ENCODE measurements at regions not wholly inside any gene's neighbourhood (a gene's known extent, or its start where the extent isn't known, plus 50 kb on each side); places are given as distances from the start of the nearest gene placed in this dataset.

GRCh38 chr2:82893190-82893589 is 1565.9 kb downstream of the SUCLG1 start:
- SMC1A ChIA-PET (ENCODE audit: uncharacterized antibody, unreplicated experiment): no interaction called here
- Histone ChIP-seq H2AFZ (ENCODE audit: control insufficient read depth, low read depth, low read length) (no peak overlapping the region), H3K36me3 (ENCODE audit: control insufficient read depth in 2 of 2, insufficient read depth in 2 of 2, low read length in 1 of 2) (no peaks in the 10 kb centered on the region), H3K4me2 (ENCODE audit: control insufficient read depth, insufficient read depth) (no peak overlapping the region), H3K4me1 (ENCODE audit: control insufficient read depth, insufficient read depth, low read length) (no peaks in the 10 kb centered on the region), H3K27ac (ENCODE audit: control insufficient read depth, insufficient read depth) (no peak overlapping the region), H4K20me1 (ENCODE audit: control insufficient read depth, insufficient read depth) (no peaks in the 10 kb centered on the region), H3K9ac (ENCODE audit: control insufficient read depth, insufficient read depth, low read length) (no peak overlapping the region), H3K27me3 (replicated peaks in 1 of 2; ENCODE audit: control insufficient read depth in 2 of 2, insufficient read depth in 2 of 2, low read length in 1 of 2) (no peaks in the 10 kb centered on the region), H3K4me3 (no peak overlapping the region), H3K79me2 (ENCODE audit: control insufficient read depth, insufficient read depth, low read length) (no peaks in the 10 kb centered on the region), H3K9me3 (replicated peaks; ENCODE audit: control insufficient read depth, insufficient read depth, low read length) (no peaks in the 10 kb centered on the region)
- RAD21 ChIA-PET (ENCODE audit: unreplicated experiment): no interaction called here
- DNase-seq (ENCODE audit: low read depth, low spot score): no peak
- TF ChIP-seq NFXL1 (IDR thresholded peaks at IDR 0.05; ENCODE audit: borderline replicate concordance) (no peak), NBN (IDR thresholded peaks at IDR 0.05) (no peak), CBFB (IDR thresholded peaks at IDR 0.05; ENCODE audit: low read depth) (no peak), EZH2 (IDR thresholded peaks at IDR 0.05; ENCODE audit: borderline replicate concordance, control insufficient read depth, low read depth, low read length) (no peak), CREB1 (IDR thresholded peaks at IDR 0.05; ENCODE audit: low read depth) (no peak), MYB (IDR thresholded peaks at IDR 0.05; ENCODE audit: borderline replicate concordance, low read depth, low read length) (no peak), ZBTB40 (IDR thresholded peaks at IDR 0.05; ENCODE audit: borderline replicate concordance) (no peak)
- POLR2A ChIA-PET: no interaction called here
- in situ Hi-C loops (cut with MboI): no loop called here
- ATAC-seq: no peak
- no peak for FAIRE-seq
- intact Hi-C loops (cut with micrococcal nuclease; ENCODE audit: unreplicated experiment): no loop called here
- whole genome bisulfite sequencing (ENCODE audit: insufficient coverage, insufficient replicate concordance, low lambda C conversion rate, missing lambda C conversion rate): 44% methylated on average over 2 of the region's 2 CpGs
- BruUV-seq (replicated peaks): no TSS peak
- CTCF ChIA-PET: no interaction called here
